HG02938 (cell line): ENCODE measurements at regions not wholly inside any gene's neighbourhood (a gene's known extent, or its start where the extent isn't known, plus 50 kb on each side); places are given as distances from the start of the nearest gene placed in this dataset.

Experiments used
- ATAC-seq: cut with Tn5 transposase; IDR thresholded peaks from one replicate; pipeline ENCODE4 v1.9.1; 2021; ENCODE audit warnings: mild to moderate bottlenecking, moderate library complexity; ENCODE audit not compliant: unreplicated experiment

GRCh38 chr3:159825216-159825854 is 163.3 kb upstream of the IL12A start:
- no peak for ATAC-seq

DNA sequence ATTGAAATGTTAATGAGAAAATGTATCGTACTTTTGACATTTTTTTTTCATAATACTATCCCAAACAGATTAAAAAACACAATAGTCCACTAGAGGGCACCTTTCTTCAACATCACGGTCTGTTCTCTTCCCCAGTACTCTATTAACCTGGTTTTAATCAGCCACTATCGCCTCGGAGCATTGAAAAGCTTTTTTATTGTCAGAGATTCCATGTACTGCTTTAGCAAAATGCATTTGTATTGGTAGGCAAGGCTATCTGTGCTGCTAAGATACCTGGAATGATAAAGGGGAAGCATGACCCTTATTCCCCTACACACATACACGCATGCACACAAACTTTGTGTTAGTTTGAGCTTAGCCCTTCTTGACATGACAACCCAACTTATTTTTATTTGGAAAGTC is 160.1 kb upstream of the IL12A start:
- ATAC-seq, result no peak

DNA sequence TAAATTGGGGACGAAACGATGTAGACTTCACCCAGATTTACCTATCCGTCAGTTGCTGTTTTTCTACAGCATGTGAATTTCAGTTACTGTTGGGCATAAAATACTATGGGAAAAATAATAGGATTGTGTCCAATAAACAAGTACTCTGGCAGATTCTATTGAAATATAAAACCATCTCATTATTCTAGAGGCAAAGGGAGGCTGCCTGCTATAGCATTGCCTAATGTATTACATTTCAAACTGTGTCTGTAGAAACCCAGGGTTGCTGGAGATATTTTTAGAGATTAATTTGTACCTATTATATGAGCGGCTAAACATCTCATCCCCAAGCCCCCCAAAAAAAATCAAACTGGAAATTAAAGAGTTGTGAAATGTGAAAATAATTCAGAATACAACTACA is 159.6 kb upstream of the IL12A start:
- no peak for ATAC-seq

DNA sequence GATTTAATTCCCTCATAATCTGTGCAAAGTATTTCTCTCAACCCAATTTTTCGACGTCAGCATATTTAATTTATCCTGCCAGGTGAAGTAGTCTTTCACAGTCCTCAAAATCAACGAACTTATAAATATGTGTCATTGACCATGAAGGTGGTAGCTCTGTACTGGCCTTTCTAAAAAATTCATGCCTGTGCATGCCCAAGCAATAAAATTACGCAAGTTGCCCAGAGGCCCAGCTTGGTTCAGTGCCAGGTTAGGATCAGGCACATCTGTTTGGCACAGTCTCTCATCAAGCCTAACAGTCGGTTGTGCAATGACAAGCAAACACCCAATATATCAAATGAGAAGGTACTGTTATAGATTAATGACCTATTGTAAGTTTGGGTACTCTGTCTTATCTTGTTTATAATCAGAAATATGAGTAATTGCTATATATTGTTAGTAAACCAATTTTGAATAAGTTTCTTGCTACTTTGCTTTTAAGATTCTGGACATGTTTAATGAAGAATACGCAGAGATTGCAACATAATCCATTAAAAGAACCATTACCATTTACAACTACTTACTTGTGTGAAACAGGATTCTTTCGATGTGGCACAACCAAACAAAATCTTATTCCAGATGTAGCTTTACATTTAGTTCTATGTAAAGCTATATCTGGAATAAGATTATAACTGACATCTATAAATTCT is 159.0 kb upstream of the IL12A start:
- no peak for ATAC-seq

GRCh38 chr3:159830523-159831154 is 158.0 kb upstream of the IL12A start:
- ATAC-seq, result no peak

DNA sequence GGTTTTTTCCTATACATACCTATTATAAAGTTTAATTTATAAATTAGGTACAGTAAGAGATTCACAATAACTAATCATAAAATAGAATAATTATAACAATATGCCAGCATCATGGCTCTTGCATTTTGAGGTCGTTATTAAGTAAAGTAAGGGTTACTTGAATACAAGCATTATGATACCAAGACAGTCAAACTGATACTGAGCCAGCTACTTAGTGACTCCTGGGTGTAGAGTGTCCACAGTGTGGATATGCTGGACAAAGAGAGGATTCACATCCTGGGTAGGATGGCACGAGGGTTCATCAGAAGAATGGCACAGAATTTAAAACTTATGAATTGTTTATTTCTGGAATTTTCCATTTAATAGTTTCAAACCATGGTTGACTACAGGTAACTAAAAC is 157.2 kb upstream of the IL12A start:
- peak; percentile 47 for ATAC-seq

DNA sequence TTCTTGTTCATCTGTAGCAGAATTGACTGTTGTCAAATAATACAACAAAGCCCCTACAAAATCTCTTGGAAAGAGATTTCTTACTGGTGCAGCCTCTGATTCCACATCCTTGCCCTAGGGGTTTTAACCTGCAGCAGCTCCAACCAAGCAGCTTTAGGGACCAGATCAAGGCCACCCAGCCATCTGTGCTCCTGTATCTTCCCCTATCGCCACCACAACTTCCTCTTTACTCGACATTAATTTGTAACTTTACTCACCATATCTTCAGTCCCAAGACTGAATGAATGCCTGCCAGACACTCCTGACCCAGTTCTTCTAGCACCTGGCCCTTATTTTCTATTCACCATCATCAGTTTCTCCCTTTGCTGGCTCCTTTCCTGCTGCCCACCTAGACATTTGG is 156.6 kb upstream of the IL12A start:
- peak; percentile 97 for ATAC-seq

DNA sequence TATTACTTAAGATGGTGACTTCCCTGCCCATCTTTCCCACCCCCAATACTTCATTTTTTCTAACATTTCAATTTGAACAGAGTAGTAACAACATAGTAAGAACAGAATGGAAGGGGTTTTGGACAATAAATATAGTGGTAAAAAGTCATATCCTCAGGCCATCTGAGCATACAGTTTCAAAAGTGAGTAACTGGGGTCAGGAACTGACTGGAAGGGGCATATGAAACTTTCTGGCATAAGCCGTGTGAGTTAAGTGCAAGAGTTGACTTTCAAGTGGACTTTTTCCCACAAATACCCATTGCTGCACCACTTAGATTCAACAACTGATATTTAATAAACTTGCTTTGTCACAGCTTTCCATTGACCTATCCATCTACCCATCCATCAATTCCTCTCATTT is 153.5 kb upstream of the IL12A start:
- ATAC-seq, result no peak

- ATAC-seq, result no peak
Measured at GRCh38 chr3:159837725-159838124, 150.9 kb upstream of the IL12A start.

DNA sequence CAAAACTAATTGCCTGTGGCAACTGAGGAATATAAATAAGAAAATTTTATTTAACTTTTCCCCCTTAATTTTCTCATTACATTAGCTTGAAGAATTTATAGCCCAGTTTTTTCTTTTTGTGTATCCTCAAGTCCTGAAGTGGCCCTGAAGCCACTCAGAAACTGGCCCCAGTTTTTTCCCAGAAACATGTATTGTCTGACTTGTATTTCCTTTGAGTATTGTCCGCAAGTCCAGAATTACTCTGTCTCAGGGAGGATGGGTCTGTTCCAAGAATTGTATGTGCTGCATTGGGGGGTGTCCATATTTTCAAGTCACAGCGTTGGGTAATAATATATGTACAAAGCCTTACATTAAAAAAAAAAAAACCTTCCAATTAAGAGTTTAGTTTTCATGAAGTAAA is 149.7 kb upstream of the IL12A start:
- ATAC-seq, result no peak

DNA sequence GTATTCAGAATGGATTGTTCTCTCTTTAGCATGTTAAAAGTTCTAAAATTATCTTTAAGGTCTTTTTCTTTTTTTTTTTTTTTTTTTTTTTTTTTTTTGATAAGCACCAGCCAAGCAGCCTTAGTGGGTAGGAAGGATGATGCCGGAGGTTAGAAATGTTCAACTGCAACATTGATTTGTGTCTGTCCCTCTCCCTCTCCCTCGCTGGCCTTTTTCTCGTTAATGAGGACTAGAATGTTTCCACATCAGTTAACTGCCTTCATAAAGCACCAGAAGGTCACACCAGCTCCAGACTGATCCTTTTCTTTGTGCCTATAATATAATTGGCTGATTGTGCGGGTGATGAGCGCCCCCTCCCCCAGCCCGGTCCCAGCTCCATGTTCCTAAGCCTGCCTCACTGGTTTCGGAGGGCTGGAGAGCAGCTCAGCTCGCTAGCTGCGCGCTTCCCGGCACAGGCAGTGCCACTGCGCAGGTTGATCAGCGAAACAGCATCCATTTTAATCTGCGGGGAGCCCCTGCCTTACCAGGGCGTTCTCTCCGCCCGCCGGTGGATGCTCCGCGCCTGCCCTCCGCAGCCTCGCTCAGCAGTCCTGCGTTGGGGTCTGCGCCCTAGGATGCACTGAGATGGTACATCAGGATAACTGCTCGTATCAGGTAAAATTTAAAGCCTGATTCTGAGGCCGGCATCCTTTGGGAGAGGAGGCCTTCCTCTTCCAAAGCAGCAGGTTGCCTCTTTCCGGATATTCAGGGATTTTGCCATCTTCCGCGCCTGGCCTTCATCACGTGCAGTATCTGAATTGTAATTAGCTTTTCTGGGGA is 148.9 kb upstream of the IL12A start, which contains the start of gene SCHIP1:
Gene SCHIP1 (plus strand): TSS at position 301 of the 819 bp plus-strand sequence.
- ATAC-seq, result no peak

- no peak for ATAC-seq
Measured at GRCh38 chr3:159840703-159841299, 147.8 kb upstream of the IL12A start.

GRCh38 chr3:159841766-159842165 is 146.9 kb upstream of the IL12A start:
- no peak for ATAC-seq

- no peak for ATAC-seq
Measured at GRCh38 chr3:159843840-159844730, 144.6 kb upstream of the IL12A start.

- no peak for ATAC-seq
Measured at GRCh38 chr3:159844801-159845261, 143.8 kb upstream of the IL12A start.

DNA sequence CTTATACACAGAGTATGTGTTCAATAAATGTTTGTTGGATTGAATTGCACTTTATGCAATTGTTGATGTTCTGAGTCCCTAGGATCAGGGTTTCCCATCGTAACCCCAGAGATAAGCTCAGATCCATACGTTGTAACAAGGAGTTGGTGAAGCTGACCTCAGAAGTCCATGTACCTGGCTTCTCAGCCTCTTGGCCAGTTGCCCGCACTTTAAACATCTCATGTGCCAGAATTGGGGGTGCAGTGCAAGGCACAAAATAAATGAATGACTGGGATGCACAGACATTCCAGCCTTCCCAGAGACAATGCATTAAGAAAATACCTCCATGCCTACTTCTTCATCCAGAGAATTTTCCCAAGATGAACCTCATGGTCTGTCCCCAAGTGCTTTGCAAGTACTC is 142.9 kb upstream of the IL12A start:
- ATAC-seq, result no peak

DNA sequence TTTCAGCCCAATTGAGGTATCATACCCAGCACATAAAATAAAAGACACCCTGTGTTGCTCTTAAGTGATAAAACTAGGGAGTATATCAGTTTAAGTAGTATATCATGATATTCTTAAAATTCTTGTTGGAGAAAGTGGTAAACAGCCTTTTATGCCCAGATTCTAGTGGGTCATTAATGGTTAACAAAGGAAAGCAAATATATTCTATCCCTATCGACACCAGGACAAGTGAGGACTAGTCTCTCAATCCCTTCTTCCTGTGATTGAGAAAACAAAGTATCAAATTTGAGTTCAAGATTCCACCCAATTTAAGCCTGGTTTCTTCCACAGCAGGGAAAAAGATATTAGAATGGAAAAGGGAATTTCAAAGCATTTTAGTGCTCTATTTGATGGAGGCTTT is 142.4 kb upstream of the IL12A start:
- no peak for ATAC-seq

DNA sequence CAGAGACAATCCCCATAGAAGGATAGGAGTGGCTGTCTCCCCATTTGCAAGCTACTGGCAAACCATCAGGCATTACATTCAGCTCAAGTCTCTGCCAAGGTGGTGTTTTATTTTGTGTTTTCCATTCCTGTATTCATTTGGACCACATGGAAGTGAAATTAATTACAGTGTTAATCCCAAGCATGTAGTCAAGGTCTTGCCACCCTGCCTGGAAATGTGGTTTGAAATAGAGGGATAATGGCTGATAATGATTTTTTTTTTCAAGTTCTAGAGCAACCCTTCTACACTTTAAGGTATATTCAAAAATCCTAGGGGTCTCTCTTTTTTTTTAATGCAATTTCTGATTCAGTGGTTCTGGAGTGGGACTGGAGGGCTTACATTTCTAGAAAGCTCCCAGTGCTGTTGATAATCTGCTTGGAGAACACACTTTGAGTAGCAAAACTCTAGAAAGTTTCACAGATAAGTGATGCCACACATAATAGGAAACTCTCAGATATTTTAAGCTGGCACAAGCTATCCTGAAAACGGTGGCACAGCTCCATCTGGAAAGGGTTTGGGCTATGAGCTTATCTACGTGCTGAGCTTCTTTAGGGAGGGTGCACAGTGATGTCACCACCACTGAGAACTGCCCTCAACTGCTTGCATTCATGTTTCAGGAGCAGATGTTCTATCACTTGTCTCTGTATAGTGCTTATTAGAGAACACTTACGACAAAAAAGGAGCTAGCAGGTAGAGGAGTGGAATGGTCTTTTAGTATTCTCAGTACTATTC is 140.1 kb upstream of the IL12A start:
- ATAC-seq, result no peak

- ATAC-seq, result no peak
Measured at GRCh38 chr3:159850481-159850880, 138.2 kb upstream of the IL12A start.
